ENCODE measurements at regions not wholly inside any gene's neighbourhood (a gene's known extent, or its start where the extent isn't known, plus 50 kb on each side); places are given as distances from the start of the nearest gene placed in this dataset.

DNA sequence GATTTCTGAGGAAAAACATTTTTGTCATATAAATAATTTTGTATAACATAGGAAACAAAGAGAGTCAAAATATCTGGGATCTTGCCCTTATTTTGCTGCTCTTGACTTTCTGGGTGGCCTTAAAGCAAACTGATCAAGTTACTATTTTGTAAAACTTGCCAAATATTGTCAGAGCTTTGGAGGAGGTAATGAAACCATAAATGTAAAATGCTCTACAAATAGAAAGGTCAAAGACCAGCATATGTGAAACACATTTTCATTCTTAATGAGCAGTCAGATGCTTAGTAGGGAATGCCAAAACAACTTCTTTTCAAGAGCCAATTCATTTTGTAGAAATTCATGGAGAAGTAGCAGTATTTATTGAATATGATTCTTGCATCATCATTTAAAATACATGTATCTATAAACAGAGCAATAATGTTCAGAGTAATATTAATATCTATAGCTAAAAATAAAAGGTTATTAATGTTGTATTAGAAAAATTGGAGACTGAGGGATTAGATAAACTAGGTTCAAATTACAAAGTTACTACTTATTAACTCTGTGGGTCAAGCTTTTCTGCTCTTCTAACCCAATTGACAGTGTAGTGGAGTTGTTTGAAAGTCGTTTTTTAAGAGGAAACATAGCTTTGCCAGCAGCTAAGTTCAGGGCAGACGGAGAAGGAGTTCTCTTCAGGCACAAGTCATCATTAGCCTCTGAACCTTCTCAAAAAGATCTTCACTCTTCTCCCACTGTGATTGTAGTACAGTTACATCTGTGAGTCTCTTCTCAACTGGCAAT, 2053.1 kb downstream of the EFNA5 start:
- no peak for TF ChIP-seq CTCF (IDR thresholded peaks at IDR 0.05 in 2 of 3, conservative IDR thresholded peaks at IDR 0.05 in 1 of 3; ENCODE audit: borderline replicate concordance in 1 of 3, insufficient read depth in 1 of 3, low read depth in 2 of 3, low read length in 2 of 3)
- TF ChIP-seq, protein P1, sequence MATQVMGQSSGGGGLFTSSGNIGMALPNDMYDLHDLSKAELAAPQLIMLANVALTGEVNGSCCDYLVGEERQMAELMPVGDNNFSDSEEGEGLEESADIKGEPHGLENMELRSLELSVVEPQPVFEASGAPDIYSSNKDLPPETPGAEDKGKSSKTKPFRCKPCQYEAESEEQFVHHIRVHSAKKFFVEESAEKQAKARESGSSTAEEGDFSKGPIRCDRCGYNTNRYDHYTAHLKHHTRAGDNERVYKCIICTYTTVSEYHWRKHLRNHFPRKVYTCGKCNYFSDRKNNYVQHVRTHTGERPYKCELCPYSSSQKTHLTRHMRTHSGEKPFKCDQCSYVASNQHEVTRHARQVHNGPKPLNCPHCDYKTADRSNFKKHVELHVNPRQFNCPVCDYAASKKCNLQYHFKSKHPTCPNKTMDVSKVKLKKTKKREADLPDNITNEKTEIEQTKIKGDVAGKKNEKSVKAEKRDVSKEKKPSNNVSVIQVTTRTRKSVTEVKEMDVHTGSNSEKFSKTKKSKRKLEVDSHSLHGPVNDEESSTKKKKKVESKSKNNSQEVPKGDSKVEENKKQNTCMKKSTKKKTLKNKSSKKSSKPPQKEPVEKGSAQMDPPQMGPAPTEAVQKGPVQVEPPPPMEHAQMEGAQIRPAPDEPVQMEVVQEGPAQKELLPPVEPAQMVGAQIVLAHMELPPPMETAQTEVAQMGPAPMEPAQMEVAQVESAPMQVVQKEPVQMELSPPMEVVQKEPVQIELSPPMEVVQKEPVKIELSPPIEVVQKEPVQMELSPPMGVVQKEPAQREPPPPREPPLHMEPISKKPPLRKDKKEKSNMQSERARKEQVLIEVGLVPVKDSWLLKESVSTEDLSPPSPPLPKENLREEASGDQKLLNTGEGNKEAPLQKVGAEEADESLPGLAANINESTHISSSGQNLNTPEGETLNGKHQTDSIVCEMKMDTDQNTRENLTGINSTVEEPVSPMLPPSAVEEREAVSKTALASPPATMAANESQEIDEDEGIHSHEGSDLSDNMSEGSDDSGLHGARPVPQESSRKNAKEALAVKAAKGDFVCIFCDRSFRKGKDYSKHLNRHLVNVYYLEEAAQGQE (IDR thresholded peaks at IDR 0.05; ENCODE audit: low read depth) = no peak
- no peak for TF ChIP-seq POLR2A (IDR thresholded peaks at IDR 0.05; ENCODE audit: borderline replicate concordance, extremely low read depth, insufficient read depth, insufficient read length)
- TF ChIP-seq POLR2AphosphoS5 (IDR thresholded peaks at IDR 0.05; ENCODE audit: low read depth, low read length) = no peak

Data from HCT116 (cell line).